SK-N-SH treated with all-trans-retinoic acid at 6 μM for 48 hours (cell line): ENCODE measurements at regions not wholly inside any gene's neighbourhood (a gene's known extent, or its start where the extent isn't known, plus 50 kb on each side); places are given as distances from the start of the nearest gene placed in this dataset.

Experiments
- ATAC-seq: fragments of 200-7000 bp; cut with Tn5 transposase; 3 replicates; pipeline ENCODE4 v1.9.1; 2020; ENCODE audit warnings: mild to moderate bottlenecking, moderate library complexity
- ARNTL ChIP-seq: fragments of 450-650 bp; formaldehyde crosslinking; IDR thresholded peaks from 2 replicates; pipeline ENCODE4 v1.5.0; 2020; ENCODE audit warnings: low read depth, mild to moderate bottlenecking, moderate library complexity, borderline replicate concordance
- CSDC2 ChIP-seq: fragments of 250-450 bp; sonication (Bioruptor Pico); IDR thresholded peaks from 2 replicates; pipeline ENCODE4 v1.5.0; 2020; ENCODE audit warnings: mild to moderate bottlenecking, moderate library complexity
- CSRNP3 ChIP-seq: fragments of 250-450 bp; sonication (Bioruptor Pico); IDR thresholded peaks from 2 replicates; pipeline ENCODE4 v1.5.1; 2021; ENCODE audit warnings: mild to moderate bottlenecking, moderate library complexity
- ESRRG ChIP-seq: fragments of 250-450 bp; sonication (Bioruptor Pico); IDR thresholded peaks from 2 replicates; pipeline ENCODE4 v1.6.1; 2021; ENCODE audit warnings: mild to moderate bottlenecking
- GLIS3 ChIP-seq: fragments of 250-450 bp; sonication (Bioruptor Pico); IDR thresholded peaks from 2 replicates; pipeline ENCODE4 v1.5.0; 2020; ENCODE audit warnings: mild to moderate bottlenecking, moderate library complexity
- ISL1 ChIP-seq: fragments of 250-450 bp; sonication (Bioruptor Pico); IDR thresholded peaks from 2 replicates; pipeline ENCODE4 v2.1.2; 2022; ENCODE audit warnings: mild to moderate bottlenecking, moderate library complexity
- OSR1 ChIP-seq: fragments of 250-450 bp; sonication (Bioruptor Pico); IDR thresholded peaks from 2 replicates; pipeline ENCODE4 v1.8.0; 2022; ENCODE audit warnings: moderate library complexity, mild to moderate bottlenecking, inconsistent platforms
- PATZ1 ChIP-seq: fragments of 250-450 bp; sonication (Bioruptor Pico); IDR thresholded peaks from 2 replicates; pipeline ENCODE4 v1.8.0; 2020; ENCODE audit warnings: mild to moderate bottlenecking, moderate library complexity, borderline replicate concordance
- PPARA ChIP-seq: fragments of 250-450 bp; sonication (Bioruptor Pico); IDR thresholded peaks from 2 replicates; pipeline ENCODE4 v1.5.0; 2020; ENCODE audit warnings: mild to moderate bottlenecking, borderline replicate concordance
- RARB ChIP-seq: fragments of 250-450 bp; sonication (Bioruptor Pico); IDR thresholded peaks from 2 replicates; pipeline ENCODE4 v1.8.0; 2021; ENCODE audit warnings: mild to moderate bottlenecking, moderate library complexity
- SNAI2 ChIP-seq: fragments of 250-450 bp; sonication (Bioruptor Pico); IDR thresholded peaks from 2 replicates; pipeline ENCODE4 v1.5.0; 2020; ENCODE audit warnings: mild to moderate bottlenecking, moderate library complexity
- TCF4 ChIP-seq: fragments of 250-450 bp; sonication (Bioruptor Pico); IDR thresholded peaks from 2 replicates; pipeline ENCODE4 v1.8.0; 2021; ENCODE audit warnings: mild to moderate bottlenecking, moderate library complexity, borderline replicate concordance
- TOX ChIP-seq: fragments of 250-450 bp; sonication (Bioruptor Pico); IDR thresholded peaks from 2 replicates; pipeline ENCODE4 v1.8.0; 2021; ENCODE audit warnings: mild to moderate bottlenecking, moderate library complexity, borderline replicate concordance
- TSHZ2 ChIP-seq: fragments of 250-450 bp; sonication (Bioruptor Pico); IDR thresholded peaks from 2 replicates; pipeline ENCODE4 v1.5.0; 2020; ENCODE audit warnings: mild to moderate bottlenecking, moderate library complexity
- ZC3H10 ChIP-seq: fragments of 250-450 bp; sonication (Bioruptor Pico); IDR thresholded peaks from 2 replicates; pipeline ENCODE4 v1.5.1; 2021; ENCODE audit warnings: mild to moderate bottlenecking, moderate library complexity
- ZFP3 ChIP-seq: fragments of 250-450 bp; sonication (Bioruptor Pico); IDR thresholded peaks from 2 replicates; pipeline ENCODE4 v1.5.0; 2020; ENCODE audit warnings: mild to moderate bottlenecking, moderate library complexity
- ZFP30 ChIP-seq: fragments of 450-650 bp; formaldehyde crosslinking; IDR thresholded peaks from 2 replicates; pipeline ENCODE4 v1.5.0; 2022; ENCODE audit warnings: mild to moderate bottlenecking, moderate library complexity
- ZNF565 ChIP-seq: fragments of 450-650 bp; formaldehyde crosslinking; conservative IDR thresholded peaks from 2 replicates; pipeline ENCODE4 v1.5.0; 2020; ENCODE audit warnings: low read depth, mild to moderate bottlenecking, moderate library complexity
- ZNF70 ChIP-seq: fragments of 450-650 bp; formaldehyde crosslinking; IDR thresholded peaks from 2 replicates; pipeline ENCODE4 v1.5.0; 2020; ENCODE audit warnings: mild to moderate bottlenecking, moderate library complexity
- ZNF8 ChIP-seq: fragments of 450-650 bp; formaldehyde crosslinking; IDR thresholded peaks from 2 replicates; pipeline ENCODE4 v1.5.0; 2020; ENCODE audit warnings: mild to moderate bottlenecking, moderate library complexity
- TF ChIP-seq, protein P1 (sequence below): fragments of 250-450 bp; sonication (Bioruptor Pico); IDR thresholded peaks from 2 replicates; pipeline ENCODE4 v1.8.0; 2021; ENCODE audit warnings: low read depth, mild to moderate bottlenecking, moderate library complexity, borderline replicate concordance

DNA sequence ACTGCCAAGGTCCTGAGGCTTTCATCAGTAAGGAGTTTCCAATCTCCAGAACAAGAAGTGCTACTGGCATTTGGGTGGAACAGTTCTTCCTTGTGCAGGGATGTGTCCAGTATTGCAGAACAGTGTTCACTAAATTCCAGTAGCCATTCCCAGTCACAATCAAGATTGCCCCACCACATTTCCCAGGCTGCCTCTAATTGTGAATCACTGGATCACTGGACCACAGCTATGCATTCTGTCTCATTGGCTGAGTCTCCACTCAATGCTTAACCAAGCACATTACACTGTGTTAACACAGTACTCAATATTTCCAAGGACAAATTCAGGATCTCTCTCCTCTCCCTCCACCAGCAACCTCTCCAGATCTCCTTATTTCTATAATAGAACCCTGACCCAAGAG lies 160.2 kb upstream of the CCDC150 start:
- no peak; the same call in 1 of the 3 replicates for ATAC-seq
- TF ChIP-seq OSR1 (CRISPR knock-in tag) (no peak), PATZ1 (CRISPR knock-in tag) (no peak), ZFP3 (CRISPR knock-in tag) (no peak), RARB (CRISPR knock-in tag) (no peak), TOX (CRISPR knock-in tag) (no peak), TSHZ2 (CRISPR knock-in tag) (no peak), ZNF70 (CRISPR knock-in tag) (no peak), PPARA (no peak), ARNTL (CRISPR knock-in tag) (no peak), CSRNP3 (no peak)

DNA sequence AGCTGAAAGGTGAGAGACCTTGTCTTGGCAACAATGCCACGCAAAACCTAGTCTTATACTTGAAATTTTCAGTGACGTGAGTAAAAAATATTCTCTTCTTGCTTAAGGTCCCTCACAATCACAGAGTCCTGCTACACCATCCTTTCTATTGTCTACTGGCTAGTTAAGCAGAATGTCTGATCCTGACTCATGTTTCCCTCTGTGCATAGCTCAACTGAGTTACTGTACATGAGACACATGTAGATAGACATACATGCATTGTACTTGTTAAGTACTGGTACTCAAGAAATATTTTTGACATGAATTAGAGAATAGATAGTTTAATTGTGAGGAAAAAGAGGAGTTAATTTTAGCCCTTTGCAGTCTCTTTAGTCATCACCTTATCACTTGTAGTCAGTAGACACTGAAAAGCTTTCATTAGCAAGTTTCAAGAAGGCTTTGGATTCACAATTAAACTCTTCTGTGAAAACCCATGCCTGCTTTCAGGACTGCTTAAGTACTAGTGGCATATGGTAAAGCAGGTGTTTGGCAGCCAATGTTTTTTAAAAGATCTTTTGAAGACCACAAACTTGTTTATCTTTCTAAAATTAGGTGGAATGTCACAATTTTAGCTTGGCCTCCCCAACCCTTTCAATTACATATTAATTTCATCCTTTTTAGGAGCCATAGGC lies 158.7 kb upstream of the CCDC150 start:
- TF ChIP-seq ZC3H10 (no peak), GLIS3 (CRISPR knock-in tag) (no peak), ZFP30 (CRISPR knock-in tag) (no peak), TOX (CRISPR knock-in tag) (no peak), ISL1 (no peak), ZNF70 (CRISPR knock-in tag) (no peak), OSR1 (CRISPR knock-in tag) (no peak), ARNTL (CRISPR knock-in tag) (no peak), ESRRG (CRISPR knock-in tag) (no peak), SNAI2 (CRISPR knock-in tag) (no peak), TCF4 (CRISPR knock-in tag) (no peak), RARB (CRISPR knock-in tag) (no peak), ZNF8 (CRISPR knock-in tag) (no peak), PATZ1 (CRISPR knock-in tag) (no peak), PPARA (no peak), TSHZ2 (CRISPR knock-in tag) (no peak), ZNF565 (no peak), CSDC2 (CRISPR knock-in tag) (no peak)
- TF ChIP-seq, protein P1, sequence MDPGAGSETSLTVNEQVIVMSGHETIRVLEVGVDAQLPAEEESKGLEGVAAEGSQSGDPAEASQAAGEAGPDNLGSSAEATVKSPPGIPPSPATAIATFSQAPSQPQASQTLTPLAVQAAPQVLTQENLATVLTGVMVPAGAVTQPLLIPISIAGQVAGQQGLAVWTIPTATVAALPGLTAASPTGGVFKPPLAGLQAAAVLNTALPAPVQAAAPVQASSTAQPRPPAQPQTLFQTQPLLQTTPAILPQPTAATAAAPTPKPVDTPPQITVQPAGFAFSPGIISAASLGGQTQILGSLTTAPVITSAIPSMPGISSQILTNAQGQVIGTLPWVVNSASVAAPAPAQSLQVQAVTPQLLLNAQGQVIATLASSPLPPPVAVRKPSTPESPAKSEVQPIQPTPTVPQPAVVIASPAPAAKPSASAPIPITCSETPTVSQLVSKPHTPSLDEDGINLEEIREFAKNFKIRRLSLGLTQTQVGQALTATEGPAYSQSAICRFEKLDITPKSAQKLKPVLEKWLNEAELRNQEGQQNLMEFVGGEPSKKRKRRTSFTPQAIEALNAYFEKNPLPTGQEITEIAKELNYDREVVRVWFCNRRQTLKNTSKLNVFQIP, result no peak
- TF ChIP-seq, all 23 proteins: peak for 0
- no peak for ATAC-seq
